Ascending aorta (tissue), 2 donors: ENCODE measurements at regions not wholly inside any gene's neighbourhood (a gene's known extent, or its start where the extent isn't known, plus 50 kb on each side); places are given as distances from the start of the nearest gene placed in this dataset.
"Not testable (repeated sequence)": the region's sequence is repeated elsewhere in the genome, so short reads cannot be mapped to it uniquely, and the experiment has no call there.

ENCODE experiments used
- DNase-seq, 2 donors: peaks; one replicate each; pipeline ENCODE4 v3.0.0-alpha.2; 2019; ENCODE audit warnings: low spot score in 2 of 2
- H3K27ac ChIP-seq, 2 donors: fragments of 200-600 bp; sonication (generic); one replicate each; pipeline ENCODE4 v1.5.1; 2016 to 2017; ENCODE audit warnings: mild to moderate bottlenecking in 1 of 2
- H3K27me3 ChIP-seq: fragments of 200-600 bp; sonication (generic); one replicate; pipeline ENCODE4 v1.5.1; 2017
- H3K36me3 ChIP-seq, 2 donors: fragments of 200-600 bp; sonication (generic); one replicate each; pipeline ENCODE4 v1.5.1; 2016
- H3K4me1 ChIP-seq, 2 donors: fragments of 200-600 bp; sonication (generic); one replicate each; pipeline ENCODE4 v1.5.1; 2016 to 2017; ENCODE audit warnings: mild to moderate bottlenecking in 1 of 2
- H3K4me3 ChIP-seq, 2 donors: fragments of 200-600 bp; sonication (generic); one replicate each; pipeline ENCODE4 v1.5.1; 2016 to 2017; ENCODE audit warnings: mild to moderate bottlenecking in 1 of 2
- H3K9me3 ChIP-seq, 2 donors: fragments of 200-600 bp; sonication (generic); one replicate each; pipeline ENCODE4 v1.5.1; 2016
- CTCF ChIP-seq, 3 experiments: fragments of 200-600 bp in 2 of 3; fragments of 450-650 bp in 1 of 3; sonication (generic) in 2 of 3; IDR thresholded peaks; one replicate each; pipeline ENCODE4 v1.5.1; 2016 to 2019; ENCODE audit warnings: antibody characterized with exemption in 3 of 3, mild to moderate bottlenecking in 1 of 3, moderate library complexity in 1 of 3
- intact Hi-C: fragments of 100-400 bp; cut with DNase I; formaldehyde crosslinking; loops from one replicate; pipeline ENCODE4 v1.15.1; 2023

GRCh38 chr4:179709961-179710624 is 2267.9 kb upstream of the AGA start:
- intact Hi-C loops: no loop called here
- no peak overlapping the region for H3K27ac ChIP-seq

GRCh38 chr4:179719766-179720450 is 2277.7 kb upstream of the AGA start:
- no peak for DNase-seq
- no peaks in the 10 kb centered on the region for H3K4me1 ChIP-seq
- no peak for TF ChIP-seq CTCF (IDR thresholded peaks at IDR 0.05)
- no peak overlapping the region for H3K27ac ChIP-seq
- intact Hi-C loops: no loop called here
- no peak overlapping the region for H3K4me3 ChIP-seq
- no peaks in the 10 kb centered on the region for H3K36me3 ChIP-seq
- H3K27me3 ChIP-seq: no peaks in the 10 kb centered on the region
- H3K9me3 ChIP-seq: no peaks in the 10 kb centered on the region

More at GRCh38 chr4:179709961-179710624, 2267.9 kb upstream of the AGA start:
- Histone ChIP-seq H3K9me3 (no peaks in the 10 kb centered on the region), H3K4me3 (no peak overlapping the region), H3K27me3 (no peaks in the 10 kb centered on the region), H3K36me3 (no peaks in the 10 kb centered on the region), H3K4me1 (no peaks in the 10 kb centered on the region)
- no peak for TF ChIP-seq CTCF (IDR thresholded peaks at IDR 0.05)
- DNase-seq: no peak

- H3K27ac ChIP-seq, DNase-seq, H3K4me1 ChIP-seq, H3K36me3 ChIP-seq, H3K4me3 ChIP-seq, H3K27me3 ChIP-seq, intact Hi-C loops, H3K9me3 ChIP-seq: not testable (repeated sequence)
Observed at GRCh38 chr4:179726491-179726890, 2284.3 kb upstream of the AGA start.

- H3K9me3 ChIP-seq: no peaks in the 10 kb centered on the region
- no peak overlapping the region for H3K27ac ChIP-seq
- H3K4me1 ChIP-seq: no peaks in the 10 kb centered on the region
- intact Hi-C loops: no loop called here
- H3K27me3 ChIP-seq: no peaks in the 10 kb centered on the region
- H3K36me3 ChIP-seq: no peaks in the 10 kb centered on the region
- no peak for DNase-seq
- H3K4me3 ChIP-seq: no peak overlapping the region
- no peak for TF ChIP-seq CTCF (IDR thresholded peaks at IDR 0.05)
Observed at GRCh38 chr4:179728305-179728704, 2286.1 kb upstream of the AGA start.

GRCh38 chr4:179736820-179737219 is 2294.6 kb upstream of the AGA start:
- H3K4me3 ChIP-seq, H3K27me3 ChIP-seq, H3K4me1 ChIP-seq, intact Hi-C loops, H3K27ac ChIP-seq, DNase-seq, H3K36me3 ChIP-seq, H3K9me3 ChIP-seq: not testable (repeated sequence)

- no peaks in the 10 kb centered on the region for H3K36me3 ChIP-seq
- no peak overlapping the region for H3K27ac ChIP-seq
- no peak for DNase-seq
- no peaks in the 10 kb centered on the region for H3K9me3 ChIP-seq
- no peaks in the 10 kb centered on the region for H3K4me1 ChIP-seq
- intact Hi-C loops: no loop called here
- no peaks in the 10 kb centered on the region for H3K27me3 ChIP-seq
- no peak overlapping the region for H3K4me3 ChIP-seq
- TF ChIP-seq CTCF (IDR thresholded peaks at IDR 0.05): no peak
Observed at GRCh38 chr4:179738822-179739221, 2296.6 kb upstream of the AGA start.
